NCI-H2196 (cell line): ENCODE measurements at regions not wholly inside any gene's neighbourhood (a gene's known extent, or its start where the extent isn't known, plus 50 kb on each side); places are given as distances from the start of the nearest gene placed in this dataset.

Experiments
- DNase-seq: peaks from one replicate; lab custom pipeline; 2025; ENCODE audit not compliant: unreplicated experiment; lab: John Stamatoyannopoulos, UW

DNA sequence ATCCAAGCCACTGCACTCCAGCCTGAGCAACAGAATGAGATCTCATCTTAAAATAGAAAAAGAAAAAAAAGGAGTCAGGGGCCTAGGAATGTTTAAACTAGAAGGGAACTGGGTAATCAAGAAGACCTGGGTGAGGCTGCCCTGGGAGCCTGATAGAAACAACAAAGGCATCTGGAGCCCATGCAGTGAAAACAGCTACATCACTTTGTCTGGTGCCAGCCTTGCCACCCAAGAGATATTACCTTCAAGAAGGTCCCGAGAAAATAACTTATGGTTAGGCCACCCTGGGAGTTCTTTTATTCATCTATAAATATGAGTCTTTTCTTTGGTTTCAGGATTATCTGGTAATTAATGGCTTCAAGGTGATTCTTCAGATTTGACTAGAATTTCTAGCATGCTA, 412.1 kb downstream of the METTL15 start:
- no peak for DNase-seq

DNA sequence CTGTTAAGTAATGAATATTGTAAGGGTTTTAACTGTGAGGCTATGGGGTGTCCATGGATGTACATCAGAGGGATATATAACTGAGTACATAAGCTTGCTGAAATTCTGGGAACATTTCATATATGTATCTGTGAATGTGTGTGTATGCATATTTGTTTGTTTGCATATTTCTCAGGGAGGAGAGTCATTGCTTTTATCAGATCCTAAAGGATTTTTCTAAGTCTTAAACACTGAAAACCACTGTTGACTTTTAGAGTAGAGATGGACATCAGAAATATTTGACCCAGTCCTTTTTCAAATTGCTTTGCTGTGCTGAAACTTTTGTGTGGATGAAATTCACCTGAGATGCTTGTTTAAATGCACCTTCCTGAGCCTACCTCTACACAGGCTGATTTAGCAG, 410.6 kb downstream of the METTL15 start:
- DNase-seq, result no peak

- no peak for DNase-seq
Observed at GRCh38 chr11:28517621-28518020, 409.4 kb downstream of the METTL15 start.

DNA sequence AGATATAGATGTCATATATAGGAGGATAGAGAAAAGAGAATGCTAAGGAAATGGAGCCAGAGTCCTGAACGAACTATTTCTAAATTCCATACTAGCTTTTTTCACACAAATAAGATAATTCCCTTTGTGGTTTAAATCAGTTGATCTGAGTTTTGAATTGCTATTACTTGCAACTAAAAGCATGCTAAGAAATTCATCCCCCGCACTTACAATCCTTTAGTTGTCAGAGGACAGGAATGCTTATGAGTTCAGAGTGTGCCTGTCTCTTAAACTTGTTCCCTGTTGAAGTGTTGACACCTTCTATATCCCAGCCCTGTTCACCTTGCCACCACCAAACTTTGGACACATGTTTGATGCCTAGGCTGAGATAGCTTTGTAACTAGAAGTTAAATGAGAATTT, 406.2 kb downstream of the METTL15 start:
- no peak for DNase-seq

- no peak for DNase-seq
Observed at GRCh38 chr11:28512143-28512756, 404.1 kb downstream of the METTL15 start.

- DNase-seq, result no peak
Observed at GRCh38 chr11:28505232-28505631, 397.0 kb downstream of the METTL15 start.

- DNase-seq, result no peak
Observed at GRCh38 chr11:28504555-28505110, 396.4 kb downstream of the METTL15 start.

DNA sequence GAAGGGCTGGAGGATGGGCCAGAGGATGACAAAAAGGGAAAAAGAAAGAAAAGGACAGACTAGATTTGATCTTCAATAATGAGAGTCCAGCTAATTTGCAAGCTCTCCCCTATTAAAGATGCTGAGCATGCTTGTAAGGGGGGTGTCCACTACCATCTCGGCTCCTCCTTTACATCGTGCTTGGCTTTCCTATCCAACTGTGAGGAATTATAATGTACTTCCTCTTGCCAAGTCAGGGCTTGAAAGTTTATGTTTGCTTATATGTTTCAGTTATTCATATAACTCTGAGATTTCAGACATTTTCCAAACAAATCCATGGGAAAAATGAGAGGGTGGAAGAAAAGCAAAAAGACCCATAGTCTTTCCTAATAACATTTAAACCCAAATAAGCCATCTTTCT, 387.1 kb downstream of the METTL15 start:
- DNase-seq, result no peak

- DNase-seq, result no peak
Observed at GRCh38 chr11:28491431-28491830, 383.2 kb downstream of the METTL15 start.

DNA sequence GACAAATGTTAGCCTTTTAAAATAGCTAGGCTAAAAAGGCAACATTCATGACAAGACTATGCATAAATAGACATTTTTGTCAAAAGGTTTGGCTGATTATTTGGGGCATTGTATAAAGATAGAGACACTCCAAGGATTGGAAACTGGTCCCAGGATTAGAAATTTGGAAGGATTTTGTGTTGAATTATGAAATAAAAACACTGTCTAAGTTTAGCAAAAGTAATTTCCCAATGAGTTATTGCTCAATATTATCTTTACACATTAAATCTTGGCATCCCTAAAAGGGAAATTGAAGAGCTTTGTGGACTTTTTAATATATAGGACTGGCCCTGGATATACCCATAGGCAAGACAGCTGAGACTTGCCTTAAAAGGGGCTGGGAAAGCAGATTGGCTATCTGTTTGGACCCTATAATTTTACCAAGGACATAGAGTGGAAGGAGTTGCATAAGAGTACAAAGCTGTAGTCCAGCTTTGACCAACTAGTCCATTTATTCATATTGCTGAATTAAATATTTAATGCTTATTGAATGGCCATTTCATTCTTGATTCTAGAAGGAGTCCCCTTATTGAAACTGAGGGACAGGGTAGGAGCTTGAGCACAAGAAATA, 382.7 kb downstream of the METTL15 start:
- DNase-seq, result no peak

GRCh38 chr11:28488336-28488735, 380.1 kb downstream of the METTL15 start:
- DNase-seq, result no peak

DNA sequence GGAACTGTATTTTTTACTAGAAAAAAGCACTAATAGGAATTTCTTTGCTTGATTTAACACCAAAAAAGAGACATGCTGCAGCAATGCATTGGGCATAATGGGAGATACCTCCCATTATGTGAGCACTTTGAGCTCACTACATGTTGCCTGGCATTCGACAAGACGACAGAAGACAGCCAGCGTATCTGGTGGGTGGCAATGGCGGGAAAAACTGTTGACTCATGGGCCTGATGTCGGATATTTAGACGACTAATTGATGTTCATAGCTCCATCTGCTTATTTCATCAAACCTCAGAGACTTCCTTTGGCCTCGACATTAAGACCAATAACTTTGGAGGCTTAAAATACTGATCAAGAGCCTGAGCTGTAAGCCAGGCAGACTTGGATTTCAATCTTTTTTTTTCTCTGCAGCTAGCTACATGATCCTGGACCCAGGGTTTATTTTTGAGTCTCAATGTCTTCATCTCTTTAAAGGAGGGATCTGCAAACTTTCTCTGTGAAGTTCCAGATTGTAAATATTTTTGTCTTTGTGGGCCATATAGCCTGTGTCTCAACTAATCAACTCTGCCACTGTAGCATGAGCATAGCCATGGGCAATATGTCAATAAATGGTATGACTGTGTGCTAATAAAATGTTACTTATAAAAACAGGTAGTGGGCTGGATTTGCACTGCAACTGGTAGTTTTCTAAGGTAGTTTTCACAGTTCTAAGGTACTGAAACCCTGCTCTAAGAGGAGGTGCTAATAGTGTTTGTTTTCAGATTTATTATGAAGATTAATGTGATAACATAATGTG, 375.1 kb downstream of the METTL15 start:
- no peak for DNase-seq

DNA sequence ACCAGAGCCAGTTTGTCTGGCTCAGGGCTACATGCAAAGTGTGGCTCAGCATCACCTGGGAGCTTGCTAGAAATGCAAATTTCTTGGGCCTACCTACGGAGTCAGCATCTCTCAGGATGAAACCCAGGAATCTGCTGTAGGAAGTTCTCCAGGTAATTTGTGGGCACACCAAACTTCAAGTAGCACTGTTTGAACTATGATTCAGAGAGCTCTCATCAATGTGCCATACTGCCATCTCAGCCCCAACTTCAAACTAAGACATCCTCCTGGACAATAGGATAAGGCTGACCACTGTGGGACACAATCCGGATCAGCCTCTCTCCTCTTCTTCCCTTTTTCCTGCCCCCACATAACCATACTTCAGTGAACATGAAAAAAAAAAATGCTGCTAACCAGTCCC, 374.5 kb downstream of the METTL15 start:
- DNase-seq, result no peak

DNA sequence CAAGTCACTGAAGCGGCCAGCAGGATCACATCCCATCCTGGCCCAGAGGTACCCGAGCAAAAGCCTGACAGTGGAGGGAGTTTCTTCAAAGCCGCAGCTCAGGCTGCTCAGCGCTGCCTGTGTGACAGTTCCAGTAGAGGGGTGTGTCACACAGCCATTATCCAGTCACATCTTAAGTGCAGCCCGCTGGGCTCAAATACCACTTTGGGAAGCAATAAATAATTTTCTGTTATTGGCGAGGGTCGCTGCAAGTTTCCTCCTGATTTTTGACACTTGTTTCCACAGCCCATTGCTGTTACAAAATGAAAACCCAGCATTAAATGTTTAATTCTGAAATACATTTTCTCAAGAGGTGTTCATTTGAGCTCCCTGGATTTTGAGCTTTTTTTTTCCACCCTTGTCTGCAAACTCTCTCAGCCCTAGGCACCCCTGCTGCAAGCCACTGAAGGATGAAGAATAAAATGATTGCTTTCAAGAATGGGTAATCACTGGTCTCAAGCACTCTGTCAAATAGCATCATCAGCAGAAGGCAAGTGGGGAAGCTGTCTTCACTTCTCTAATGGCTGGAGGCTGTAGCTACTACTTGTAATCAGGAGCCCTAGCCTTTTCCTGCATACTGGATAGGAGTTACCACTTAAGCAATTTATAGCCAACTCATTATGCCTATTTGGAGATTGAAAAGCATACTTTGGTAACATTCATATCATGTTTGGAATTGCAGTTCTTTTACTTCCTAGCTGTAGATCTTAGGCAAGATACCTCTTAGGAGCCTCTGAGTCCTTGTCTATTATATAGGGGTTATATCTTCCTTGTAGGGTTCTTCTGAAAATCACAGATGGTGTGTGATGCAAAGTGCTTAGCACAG, 373.7 kb downstream of the METTL15 start:
- DNase-seq, result no peak

DNA sequence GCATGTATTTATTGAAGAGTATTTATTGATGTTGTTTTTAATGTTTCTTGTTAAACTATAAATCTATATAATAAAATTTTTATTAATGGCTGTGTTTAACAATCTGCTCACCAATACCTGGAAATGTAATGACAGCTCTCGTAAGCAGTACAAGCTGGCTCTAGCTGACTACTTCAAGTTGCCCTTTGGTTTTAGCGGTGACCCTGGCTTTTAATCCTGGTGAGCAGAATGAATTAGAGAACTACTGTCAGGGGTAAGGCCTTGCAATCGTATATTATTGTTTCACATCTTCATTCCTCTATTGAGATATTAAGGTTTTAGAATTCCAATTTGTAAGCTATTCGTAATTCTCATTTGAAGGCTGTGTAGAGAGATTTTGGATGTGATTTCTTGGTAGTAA, 372.2 kb downstream of the METTL15 start:
- DNase-seq, result no peak

- DNase-seq, result no peak
Observed at GRCh38 chr11:28476864-28477263, 368.7 kb downstream of the METTL15 start.

- DNase-seq, result no peak
Observed at GRCh38 chr11:28476049-28476448, 367.9 kb downstream of the METTL15 start.

GRCh38 chr11:28472904-28473303, 364.7 kb downstream of the METTL15 start:
- no peak for DNase-seq

- DNase-seq, result no peak
Observed at GRCh38 chr11:28471537-28471936, 363.3 kb downstream of the METTL15 start.

- DNase-seq, result no peak
Observed at GRCh38 chr11:28470180-28470579, 362.0 kb downstream of the METTL15 start.

DNA sequence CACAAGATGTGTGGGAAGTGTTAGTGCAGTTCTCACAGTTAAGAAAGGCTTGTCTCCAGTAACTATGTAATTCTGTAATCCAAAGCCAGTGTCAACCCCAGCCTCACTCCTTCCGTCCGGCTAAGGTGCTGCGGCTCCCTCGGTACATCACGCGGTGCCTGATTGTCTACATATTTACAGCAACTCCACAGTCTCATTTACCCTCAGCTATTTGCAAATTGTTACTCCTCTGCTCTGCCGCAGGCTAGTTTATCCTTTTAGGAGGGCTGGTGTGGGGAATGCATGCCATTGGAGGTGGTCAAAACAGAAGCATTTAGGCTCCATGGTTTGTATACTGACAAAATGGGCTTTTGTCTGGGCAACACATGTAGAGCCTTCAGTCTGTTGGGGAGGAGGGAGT, 358.3 kb downstream of the METTL15 start:
- no peak for DNase-seq
